ENCODE measurements at regions not wholly inside any gene's neighbourhood (a gene's known extent, or its start where the extent isn't known, plus 50 kb on each side); places are given as distances from the start of the nearest gene placed in this dataset.
A peak's percentile ranks its signal among the peaks of the same experiment; 100 is the strongest.

DNA sequence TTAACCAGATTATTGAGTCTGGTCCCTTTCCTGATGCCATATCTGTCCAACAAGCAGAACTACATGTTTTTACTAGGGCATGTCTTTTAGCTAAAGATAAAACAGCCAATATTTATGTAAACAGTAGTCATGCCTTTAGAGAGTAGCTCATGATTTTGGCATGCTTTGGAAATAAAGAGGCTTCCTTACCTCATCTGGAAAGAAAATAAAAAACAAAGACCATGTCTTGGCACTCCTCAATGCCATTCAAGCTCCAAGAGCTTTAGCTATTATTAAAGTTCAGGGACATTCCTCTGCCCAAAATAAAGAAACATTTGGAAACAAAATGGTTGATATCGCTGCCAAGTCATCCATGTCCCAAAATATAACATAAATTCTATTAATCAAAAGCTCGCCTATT, 202.4 kb downstream of the URB2 start:
- DNase-seq: no peak

DNA sequence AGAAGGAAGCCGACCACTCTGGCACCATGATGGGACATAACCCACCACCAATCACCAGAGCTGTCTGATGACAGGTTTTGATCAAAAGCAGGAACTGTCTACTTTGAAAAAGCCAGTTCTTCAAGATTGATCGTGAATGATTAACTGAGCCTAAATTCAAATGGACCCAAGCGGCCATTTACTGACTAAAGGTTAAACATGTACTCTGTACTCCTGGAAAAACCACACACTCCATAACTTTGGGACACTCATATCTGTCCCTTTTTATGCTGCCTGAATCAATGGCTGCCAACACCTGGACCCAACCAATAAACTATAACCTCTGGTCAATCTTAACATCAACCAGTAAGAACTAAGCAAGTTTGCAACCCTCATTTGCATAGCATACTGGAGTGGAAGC, 206.6 kb downstream of the URB2 start:
- no peak for DNase-seq

DNA sequence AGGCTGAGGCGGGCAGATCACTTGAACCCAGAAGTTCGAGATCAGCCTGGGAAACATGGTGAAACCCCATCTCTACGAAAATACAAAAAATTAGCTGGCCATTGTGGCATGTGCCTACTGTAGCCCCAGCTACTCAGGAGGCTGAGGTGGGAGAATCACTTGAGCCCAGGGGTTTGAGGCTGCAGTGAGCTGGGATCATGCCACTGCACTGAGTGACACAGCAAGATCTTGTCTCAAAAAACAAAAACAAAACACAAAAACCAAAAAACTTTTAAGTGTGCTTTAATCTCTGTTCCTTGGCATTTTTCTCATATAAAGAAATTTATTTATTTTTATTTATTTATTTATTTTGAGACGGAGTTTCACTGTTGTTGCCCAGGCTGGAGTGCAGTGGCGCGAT, 208.2 kb downstream of the URB2 start:
- no peak for DNase-seq

DNA sequence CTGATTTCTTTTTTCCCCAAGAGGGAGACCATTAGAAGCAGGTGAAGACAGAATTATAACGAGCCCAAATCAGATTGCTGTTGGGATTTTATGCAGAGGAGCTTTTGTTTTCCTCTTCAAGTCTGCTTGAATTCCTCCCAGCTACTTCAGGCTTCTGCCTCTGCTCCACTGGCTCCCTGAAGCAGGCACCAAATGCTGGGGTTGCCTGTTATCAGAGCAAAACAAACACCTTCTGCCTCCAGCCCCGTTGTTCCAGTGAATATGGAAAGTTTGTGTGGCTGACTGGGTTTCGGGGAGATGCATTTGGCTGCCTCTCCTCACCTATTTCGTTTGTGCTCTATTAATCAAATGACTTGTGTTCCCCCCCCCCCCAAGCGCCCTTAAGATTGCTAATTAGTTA, 209.2 kb downstream of the URB2 start:
- no peak for DNase-seq

DNA sequence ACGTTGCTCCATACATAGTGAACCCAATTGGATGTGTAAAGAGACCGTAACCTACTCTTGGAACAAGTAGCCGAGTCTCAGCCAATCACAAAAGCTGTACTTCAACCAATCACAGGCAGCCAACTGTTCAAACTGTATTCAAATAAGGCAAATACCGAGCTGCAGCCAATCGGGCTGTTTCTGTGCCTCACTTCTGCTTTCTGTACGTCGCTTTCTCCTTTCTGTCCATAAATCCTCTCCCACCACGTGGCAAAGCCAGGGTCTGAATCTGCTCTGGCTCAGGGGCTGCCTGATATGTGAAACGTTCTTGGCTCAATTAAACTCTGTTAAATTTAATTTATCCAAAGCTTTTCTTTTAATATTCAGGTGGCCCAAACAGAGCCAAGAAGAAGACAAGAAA, 210.3 kb downstream of the URB2 start:
- no peak for DNase-seq

DNA sequence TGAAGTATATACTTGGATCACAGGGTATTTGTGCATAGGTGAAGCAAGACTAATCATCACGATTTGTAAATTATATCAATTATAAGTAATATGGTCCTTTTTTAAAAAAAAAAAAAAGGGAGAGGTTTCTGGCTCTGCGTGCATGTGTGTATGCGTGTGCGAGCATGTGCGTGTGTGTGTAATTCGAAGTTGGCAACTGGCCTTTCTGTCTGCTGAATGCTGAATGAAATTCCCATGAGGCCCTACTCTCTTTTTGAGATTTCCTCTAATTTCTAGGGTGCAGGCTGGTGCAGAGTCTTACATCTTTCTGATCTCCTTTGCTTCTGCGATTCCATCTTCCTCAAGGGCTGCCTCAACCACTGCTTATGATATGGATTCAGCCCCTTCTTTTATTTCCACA, 212.2 kb downstream of the URB2 start:
- DNase-seq: no peak

DNA sequence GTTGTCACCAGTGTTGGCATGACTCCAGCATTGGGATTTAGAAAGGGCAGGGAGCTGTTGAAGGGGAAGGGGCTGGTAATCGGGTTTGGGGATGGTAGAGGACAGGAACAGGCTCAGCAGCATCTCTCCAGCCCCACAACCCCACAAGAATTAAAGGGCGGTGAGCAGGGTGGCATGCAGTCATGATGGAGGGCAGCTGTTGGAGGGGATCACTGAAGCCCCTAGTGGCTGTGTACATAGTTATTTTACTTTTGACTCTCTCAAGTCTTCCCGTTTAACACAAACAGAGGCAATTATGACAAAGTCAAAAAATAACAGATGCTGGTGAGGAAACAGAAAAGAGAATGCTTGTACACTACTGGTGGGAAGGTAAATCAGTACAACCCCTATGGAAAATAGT, 213.8 kb downstream of the URB2 start:
- DNase-seq: no peak

DNA sequence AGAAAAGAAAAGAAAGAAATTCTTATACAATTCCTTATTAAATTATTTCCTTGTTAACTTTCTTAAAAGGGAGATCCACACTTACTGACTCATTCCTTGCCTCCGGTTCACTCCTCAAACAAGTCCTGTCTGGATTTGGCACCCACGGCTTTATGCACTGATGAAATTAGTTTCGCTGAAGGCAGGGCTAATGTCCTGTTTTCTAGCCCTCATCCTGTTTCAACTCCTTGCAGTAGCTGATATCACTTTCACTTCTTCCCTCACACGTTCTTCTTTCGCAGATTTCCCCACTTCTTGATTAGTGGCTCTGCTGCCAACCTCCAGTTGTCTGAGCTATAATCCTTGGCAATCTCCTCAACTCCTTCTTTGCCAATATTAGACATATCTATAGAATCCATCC, 215.2 kb downstream of the URB2 start:
- DNase-seq: no peak

DNA sequence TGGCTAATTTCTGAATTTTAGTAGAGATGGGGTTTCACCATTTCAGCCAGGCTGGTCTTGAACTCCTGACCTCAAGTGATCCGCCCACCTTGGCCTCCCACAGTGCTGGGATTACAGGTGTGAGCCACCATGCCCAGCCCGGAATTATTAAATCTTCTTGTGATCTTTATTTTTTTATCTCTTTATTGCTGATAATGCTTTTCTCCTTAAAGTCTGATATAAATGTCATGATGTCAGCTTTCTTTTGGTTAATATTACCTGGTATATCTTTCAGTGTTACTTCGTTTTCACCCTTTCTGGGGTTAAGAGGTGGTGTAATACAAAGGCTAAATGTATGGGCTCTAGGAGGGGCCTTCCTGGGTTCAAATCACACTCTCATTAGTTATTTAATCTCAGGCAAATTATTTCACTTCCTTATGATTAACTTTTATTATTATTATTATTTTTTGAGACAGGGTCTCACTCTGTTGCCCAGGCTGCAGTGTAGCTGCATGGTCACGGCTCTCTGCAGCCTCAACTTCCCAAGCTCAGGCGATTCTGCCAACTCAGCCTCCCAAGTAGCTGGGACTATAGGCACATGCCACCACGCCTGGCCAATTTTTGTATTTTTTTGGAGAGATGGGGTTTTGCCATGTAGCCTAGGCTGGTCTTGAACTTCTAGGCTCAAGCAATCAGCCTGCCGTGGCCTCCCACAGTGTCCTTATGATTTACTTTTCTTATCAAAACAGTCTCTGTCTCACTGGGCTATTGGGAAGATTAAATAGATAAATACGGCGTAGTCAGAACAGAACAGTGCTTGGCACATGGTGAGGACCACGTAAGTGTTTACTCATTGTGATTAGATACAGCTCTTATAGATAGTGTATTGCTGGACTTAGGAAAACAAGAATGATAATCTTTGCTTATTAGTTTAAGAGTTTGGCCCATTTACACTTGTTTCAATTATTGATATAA, 216.5 kb downstream of the URB2 start:
- DNase-seq: no peak

DNA sequence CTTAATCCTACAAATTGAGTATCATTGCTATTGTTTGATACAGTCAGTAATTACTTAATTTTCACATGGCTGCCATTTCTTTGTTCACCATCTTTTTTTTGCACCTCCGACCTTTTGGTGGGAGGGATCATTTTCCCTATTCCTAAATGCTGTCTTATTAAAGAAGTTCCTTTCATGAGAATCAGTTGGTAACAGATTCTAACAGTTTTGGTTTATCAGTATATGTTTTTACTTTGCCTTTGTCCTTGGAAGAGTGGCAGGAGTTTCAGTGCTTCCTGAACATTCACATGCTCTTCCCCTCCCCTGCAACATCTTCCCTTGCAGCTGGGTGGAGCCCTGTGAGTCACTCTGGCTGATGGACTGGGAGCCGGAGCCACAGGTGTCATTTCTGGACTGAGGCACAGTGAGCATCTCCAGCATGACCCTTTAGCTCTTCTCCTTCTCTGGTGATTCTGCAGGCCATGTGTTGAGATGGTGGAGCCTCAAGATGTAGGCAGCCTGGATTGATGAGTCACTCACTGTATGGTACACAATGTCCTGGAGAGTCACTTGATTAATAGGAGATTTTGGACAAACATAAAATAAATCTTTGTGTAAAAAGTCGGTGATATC, 217.7 kb downstream of the URB2 start:
- DNase-seq: no peak

DNA sequence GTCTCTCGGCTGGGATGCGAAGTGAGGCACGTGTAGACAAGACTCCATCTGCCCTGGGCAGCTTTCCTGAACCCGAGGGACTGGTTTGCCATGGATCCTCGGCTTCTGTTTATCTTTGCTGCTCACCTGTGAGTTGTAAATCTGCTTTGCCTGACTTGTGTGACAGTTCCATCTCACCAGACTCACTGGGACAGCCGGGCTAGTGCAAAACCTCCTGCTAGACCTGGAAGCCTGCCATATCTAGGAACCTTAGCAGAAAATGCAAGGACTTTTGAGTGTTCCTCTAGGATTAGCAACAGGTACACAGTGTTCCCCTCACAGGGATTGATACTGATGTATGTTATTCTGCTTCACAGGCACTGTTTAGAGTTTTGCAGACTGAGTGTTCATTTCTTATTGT, 218.6 kb downstream of the URB2 start:
- no peak for DNase-seq

DNA sequence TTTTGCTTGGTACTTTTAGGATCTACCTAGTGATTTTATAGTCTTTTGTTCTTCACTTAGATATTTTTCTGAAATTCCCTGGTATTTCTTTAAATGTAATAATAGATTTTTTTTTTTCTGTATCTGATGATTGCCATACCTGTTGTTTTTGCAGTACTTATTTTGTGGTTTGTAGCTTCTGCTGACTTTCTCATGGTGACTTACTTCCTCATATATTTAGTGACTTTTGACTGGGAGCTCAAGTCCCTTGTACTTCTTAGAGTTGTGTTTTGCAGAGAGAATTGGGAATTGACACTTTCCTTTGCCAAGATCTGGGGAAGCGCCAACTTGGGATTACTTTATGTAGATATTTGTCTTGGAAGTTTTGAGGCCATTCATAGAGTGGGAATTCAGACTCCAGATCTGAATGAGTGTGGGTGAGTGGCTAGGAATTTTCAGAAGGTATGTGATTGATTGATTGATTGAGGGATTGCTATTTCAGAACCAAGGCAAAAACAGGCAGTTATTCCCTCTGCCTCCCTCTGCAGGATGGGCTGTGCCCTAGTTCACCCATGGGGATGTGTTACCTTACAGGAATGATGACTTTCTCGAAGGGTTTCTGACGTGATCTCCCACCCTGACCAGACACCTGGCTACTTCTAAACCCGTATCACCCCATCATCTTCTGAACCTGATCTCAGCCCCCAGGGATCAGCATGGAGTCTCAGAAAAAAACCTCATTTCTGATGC, 219.5 kb downstream of the URB2 start:
- DNase-seq: no peak

DNA sequence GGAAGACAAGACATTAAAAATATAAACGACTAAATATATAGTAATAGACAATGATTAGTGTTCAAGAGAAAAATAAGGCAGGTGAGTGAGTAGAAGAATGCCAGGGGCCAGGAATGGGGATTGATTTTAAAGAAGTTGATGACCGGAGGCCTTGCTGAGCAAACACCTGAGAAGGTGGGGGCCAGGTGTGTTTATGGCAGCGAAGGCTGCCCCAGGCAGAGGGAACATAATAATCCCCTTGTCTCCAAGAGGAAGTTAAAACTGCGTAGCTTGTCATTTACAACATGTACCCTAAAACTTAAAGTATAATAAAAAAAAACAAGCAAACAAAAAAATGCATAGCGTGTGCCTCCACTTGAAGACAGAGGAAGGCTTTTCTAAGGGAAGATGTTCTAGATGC, 220.3 kb downstream of the URB2 start:
- no peak for DNase-seq

DNA sequence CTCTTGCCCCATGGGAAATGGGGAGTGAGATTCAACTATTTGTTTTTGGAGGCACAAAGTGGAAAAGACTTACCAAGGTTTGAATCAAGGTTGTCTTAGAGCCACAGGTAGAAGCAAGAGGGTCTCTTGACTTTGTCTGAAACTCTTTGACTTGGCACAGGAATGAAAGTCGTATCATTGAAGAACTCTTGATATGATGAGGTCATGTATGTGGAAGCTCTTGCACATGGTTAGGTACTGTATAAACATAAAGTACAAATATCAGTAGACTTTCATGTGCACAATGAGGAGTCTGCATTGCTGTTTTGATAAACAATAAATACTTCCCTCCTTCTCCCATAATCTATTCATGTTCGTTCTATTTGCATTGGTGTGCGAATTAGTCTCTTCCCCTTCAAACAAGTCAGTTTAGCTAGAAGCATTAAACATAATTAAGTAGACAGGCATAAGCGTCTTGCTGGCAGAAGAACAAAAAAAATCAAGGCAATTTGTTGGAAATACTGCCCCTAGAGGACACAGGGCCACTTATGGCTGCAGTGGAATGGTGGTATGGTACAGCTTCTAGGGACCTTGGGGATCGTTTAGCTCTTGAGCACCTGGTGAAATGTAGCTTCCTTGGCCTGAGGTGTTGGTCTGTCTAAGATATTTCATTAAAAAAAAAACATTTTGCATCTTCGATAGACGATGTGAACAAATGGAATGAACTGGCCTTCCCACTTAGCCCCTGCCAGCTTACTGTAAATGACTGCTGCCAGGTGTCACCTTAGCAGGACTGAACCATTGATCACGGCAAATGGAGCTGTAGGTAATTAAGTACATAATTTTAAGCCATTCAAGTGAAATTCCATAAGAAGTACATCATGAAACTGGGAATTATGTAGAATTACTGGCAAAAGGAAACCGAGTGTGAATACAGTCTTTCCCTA, 218.0 kb upstream of the GALNT2 start:
- DNase-seq: no peak

DNA sequence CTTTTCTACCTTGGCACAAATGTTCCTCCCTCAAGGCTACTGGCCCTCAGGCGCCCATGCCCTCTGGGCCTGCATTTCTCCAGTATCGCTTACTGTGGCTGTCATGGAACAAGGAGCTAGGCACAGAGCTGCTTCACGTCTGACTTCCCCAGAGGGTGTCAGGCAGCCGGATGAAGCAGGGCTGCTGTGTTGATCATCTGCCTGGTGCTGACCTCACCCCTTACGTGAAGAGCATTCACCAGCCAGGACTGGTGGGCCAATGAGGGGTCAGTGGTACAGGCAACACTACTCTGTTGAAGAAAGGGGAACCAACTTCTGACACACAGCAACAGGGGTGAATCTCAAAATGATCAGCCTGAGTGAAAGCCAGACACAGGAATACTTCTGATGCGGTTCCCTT, 215.5 kb upstream of the GALNT2 start:
- no peak for DNase-seq

DNA sequence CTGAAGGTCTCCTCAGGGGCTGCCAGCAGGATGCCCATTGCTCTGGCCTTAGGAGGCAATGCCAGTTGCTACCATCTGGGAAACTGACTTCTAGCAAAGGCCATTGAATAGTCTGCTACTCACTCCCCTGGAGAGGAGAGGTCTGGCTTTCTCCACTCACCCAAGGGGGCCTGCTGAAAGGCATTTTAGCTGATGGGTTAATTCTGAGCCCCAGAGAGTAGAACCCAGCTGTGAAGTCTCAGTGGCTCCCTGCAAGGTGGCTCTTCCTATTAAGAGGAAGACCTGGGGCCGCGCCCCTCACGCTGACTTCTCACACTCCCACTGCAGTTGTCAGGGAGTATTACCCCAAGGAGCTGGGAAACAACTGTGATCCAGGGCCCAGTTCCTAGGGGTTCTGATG, 213.3 kb upstream of the GALNT2 start:
- DNase-seq: no peak

DNA sequence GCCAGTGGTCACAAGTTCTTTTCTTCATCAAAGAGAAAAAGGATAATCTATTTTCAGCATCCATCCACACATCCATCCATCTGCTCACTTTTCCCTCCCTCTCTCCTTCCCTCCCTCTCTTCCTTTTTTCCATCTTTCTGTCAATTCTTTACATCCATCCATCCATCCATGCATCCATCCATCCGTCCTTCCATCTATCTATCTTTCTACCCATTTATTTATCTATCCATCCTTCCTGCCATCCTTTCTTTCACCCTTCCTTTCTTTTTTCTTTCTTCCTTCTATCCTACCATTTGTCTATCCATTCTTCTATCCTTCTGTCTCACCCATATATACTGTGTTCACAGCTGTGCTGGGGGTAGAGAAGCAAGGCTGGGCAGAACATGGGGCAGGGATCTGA, 212.4 kb upstream of the GALNT2 start:
- no peak for DNase-seq

DNA sequence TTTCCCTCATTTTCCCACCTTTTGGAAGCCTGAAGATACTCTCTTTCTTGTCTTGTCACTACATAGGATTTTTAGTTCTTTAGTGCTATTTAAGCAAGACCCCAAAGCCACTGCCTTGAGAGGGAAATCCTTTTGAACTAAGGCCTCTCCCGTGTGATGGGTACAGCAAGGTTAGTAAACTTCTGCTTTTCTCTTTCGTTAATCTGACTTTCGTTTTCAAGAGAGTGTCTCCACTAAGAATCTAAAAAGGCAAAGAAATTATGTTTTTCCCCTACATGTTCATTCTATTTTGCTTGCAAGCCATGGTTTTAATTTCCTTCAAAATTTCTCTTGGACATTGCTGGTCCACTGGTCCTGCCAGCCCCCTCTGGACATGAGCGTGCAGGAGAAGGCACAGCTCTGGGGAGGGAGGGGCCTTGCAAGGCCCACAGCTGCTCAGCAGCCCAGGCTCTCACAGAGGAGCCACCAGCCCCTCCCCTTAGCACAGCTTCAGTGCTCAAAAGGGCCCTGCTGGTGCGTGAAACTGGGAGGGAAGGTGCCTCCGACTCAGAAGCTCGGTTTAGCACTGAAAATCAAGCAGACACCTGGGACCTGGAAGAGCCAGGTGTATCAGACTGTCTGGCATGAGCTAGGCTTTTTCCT, 210.9 kb upstream of the GALNT2 start:
- peak; percentile 2 to 44 for DNase-seq

DNA sequence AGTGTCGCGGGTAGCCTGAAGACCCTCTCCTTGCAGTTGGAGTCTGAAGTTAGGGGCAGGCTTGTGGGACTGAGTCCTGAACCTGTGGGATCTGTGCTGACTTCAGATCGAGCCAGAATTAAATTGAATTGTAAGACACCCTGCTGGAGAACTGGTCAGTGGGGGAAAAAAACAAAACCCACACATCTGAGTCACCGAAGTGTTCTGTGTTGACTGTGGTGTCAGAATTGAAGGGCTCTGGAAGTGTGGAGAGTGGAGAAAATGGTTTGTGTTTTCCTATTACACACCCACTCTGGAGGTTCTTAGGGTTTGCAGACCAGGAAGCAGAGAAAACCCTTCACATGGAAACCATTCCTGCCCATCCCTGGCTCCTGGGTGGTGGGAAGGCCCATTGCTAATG, 209.5 kb upstream of the GALNT2 start:
- no peak for DNase-seq

DNA sequence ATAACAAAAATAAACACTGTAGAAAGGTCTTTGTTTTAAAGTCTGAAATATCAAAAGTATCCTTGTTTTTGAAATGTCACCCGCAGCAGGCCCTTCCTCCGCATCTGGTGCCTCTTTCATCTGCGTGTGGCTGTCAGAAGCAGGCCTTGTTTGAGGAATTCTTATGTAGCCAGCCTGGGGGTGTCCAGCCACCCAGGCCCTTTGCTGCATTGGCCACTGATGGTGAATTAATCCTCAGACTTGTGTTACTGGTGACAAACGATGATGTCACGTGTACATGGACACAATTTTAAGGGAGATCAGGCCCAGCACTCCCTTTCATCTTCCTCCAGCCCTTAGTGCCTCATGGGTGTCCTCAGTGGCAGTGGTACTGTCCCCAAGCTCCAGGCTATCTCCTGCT, 208.0 kb upstream of the GALNT2 start:
- no peak for DNase-seq

DNA sequence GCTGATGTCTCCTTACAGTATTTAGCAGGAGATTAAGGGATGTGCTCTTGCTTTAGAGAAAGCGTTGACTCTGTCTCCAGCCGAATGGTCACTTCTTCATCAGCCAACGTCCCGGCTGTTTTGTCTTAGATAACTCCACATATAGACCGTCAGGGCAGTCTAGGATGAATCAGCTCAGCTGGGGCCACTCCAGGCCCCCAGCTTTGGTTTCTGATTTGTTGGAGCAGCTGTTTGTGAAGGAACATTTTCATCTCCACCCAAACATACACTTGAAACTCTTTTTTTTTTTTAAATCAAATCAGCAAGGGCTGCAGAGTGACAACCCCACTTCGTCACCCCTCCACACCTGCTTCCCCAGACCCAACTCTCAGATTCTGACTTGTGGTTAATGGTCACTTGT, 206.1 kb upstream of the GALNT2 start:
- no peak for DNase-seq

DNA sequence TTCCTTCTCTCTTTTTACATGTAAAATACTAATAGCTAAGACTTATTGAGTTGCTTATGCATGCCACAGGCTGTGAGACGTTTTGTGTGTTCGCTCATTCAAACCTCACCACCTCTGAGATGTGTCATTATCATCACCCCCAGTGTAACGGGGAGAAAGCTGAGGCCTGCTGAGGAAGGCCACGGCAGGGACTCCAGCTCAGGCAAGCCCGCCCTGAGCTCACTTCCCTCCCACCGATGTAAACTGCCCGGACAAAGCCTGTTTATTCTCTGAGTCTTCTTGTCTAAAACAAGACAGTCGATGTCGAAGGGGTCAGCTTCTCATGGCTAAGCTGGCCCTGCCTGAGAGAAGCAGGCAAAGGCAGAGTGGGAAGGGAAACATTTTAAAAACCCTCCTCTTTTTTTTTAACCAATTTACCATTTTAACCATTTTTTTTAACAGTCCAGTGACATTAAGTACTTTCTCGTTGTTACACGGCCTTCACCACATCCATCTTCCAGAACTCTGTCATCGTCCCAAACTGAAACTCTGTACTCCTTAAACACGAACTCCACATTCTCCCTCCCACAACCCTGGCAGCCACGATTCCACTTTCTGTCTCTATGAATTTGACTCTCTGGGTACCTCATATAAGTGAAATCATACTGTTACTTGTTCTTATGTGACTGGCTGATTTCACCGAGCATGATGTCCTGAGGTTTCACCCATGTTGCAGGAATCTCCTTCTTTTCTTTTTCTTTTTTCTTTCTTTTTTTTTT, 204.8 kb upstream of the GALNT2 start:
- no peak for DNase-seq
